ENCODE measurements at regions not wholly inside any gene's neighbourhood (a gene's known extent, or its start where the extent isn't known, plus 50 kb on each side); places are given as distances from the start of the nearest gene placed in this dataset.

DNA sequence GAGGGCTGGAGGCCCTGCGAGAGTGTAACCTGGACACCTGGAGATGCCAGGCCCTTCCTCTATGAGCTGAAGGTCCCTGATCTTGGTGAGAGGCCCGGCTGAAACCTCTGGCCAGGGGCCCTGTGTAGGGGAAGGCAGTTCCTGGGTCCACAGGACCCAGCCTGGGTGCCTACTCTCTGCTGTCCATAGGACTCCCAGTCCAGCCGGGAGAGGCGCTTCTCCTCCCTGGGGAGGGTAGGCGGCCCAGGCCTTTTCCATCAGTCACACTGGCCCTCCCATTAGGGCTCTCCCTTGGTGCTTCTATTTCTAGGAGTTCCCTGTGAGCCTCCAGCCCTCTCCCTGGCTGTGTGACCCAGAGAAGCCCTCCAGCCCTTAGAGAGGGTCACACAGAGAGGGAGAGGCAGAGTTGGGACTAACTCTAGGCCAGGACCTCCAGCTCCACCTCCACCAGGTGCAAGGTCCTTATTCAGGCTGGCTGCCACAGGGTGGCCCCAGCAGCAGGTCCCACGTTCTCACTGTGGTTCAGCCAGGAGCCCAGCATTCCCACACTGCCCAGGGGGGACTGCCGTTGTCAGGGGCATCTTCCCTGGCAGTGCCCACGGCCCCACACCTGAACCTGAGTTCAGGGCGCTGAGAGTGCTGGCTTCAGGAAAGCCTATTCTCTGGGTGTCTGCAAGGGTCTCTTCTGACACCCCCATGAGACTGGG lies 146.8 kb downstream of the SMAD6 start:
- no peak for DNase-seq

GRCh38 chr15:66849393-66849745 lies 147.3 kb downstream of the SMAD6 start:
- no peak for DNase-seq

DNA sequence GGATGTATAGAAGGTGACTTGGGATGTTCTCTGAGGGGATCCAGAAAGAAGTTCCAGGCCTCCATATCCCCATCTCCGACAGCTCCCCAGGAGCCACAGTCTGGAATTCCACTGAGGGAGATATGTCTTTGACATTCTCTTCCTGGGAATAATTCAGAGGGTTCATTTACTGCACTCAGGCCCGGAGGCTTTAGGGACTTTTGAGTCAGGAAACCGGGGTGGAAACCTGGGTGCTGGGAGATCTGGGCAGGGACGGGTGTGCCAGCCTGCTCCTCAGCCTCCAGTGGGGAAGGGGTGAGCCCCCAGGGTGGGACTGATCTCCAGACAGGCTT lies 147.7 kb downstream of the SMAD6 start:
- no peak for DNase-seq

- DNase-seq = no peak
Measured at GRCh38 chr15:66850078-66850991, 148.3 kb downstream of the SMAD6 start.

GRCh38 chr15:66850996-66851310 lies 148.9 kb downstream of the SMAD6 start:
- DNase-seq = no peak

DNA sequence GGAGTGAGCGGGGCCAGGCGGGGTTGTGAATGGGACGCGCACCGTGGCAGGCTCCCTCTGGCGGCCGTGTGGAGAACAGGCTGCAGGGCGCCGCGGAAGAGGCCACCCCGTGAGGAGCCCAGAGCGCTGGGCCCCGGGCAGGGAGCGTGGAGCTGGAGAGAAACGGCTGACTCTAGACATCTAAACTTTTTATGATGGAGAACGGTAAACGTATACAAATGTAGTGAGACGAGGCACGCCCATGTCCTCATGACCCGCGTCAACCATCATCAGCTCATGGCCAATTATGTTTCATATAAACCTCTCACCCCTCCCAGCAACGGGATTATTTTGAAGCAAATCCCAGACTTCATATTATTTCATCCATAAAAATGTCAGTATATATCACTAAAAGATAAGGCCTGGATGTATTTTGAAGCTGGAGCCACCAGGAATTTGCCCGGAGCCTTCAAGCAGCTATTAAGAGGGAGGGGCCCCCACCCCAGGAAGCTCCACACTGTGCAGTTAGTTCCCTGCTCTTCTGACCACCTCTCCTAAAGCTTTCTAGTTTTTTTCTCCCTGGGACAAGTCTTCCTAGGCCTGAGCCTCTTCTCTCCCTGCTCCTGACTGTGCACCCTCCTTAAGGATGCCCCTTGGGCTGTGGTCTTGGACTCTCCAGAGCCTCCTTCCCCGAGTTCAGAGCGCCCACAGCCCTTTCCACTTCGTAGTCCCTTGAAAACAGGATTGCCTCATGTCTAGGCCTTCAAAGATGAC lies 149.5 kb downstream of the SMAD6 start:
- peak; percentile 77 for DNase-seq

DNA sequence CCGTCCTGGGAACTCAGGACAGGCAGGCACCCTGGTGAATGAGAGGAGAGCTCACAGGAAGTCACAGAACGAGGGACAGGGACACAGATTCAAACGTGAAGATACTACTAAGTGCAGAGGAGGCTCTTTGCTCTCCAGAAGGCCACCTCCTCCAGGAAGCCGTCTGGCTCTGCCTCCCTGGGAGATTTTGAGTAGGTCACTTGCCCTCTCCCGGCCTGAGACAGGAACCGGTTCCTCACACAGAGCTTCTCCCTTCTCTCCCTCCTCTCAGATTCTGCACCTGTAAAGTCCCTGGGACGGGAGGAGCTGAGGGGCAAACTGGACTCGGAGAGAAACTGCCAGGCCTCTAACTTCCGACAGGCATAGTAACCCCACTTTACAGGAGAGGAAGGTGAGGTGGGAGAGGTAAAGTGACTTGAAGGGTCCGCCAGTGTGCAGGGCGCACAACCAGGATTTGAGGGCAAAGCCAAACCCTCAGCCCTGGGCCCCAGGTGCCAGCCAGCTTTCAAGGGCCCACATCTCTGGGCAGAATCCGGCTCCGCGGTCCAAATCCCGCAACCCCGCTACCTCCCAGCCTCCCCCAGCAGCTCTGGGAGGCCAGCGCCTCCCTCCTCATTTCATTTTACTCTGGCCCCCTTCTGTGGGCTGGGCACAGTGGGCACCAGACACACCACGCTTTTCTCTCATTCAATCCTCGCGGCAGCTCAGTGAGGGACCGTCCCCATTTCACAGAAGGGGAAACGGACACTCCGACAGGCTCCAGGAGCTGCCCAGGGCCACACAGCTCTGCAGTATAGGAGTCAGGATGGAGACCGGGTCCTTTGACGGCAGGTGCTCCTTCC lies 150.2 kb downstream of the SMAD6 start:
- no peak for DNase-seq

GRCh38 chr15:66854012-66854965 lies 152.3 kb downstream of the SMAD6 start:
- DNase-seq = no peak

DNA sequence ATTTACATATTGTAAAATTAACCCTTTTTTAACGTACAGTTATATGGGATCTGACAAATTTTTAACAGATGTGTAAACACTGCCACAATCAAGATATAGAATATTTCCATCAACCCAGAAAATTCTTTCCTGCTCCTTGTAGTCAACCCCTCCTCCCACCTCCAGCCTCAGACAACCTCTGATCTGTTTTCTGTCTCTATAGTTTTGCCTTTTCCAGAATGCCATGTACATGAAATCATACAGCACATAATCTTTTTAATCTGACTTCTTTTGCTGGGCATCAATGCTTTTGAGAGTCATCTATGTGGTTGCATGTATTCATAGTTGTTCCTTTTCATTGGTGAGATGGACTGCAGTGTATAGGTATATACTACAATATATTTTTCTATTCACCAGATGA lies 153.0 kb downstream of the SMAD6 start:
- no peak for DNase-seq

DNA sequence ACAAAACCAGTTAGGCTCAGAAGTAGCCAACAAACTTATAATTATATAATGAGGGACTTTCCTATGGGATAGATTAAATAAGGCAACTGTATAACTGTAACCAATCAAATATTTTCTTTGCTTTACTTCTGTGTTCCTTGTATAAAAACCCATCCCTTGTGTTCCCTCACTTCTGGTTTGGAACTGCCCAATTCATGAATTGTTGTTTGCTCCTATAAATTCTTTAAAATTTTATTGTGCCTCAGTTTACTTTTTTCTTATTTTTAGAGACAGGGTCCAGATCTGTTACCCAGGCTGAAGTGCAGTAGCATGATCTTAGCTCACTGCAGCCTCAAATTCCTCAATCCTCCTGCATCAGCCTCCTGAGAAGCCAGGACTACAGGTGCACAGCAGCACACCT lies 155.7 kb downstream of the SMAD6 start:
- no peak for DNase-seq

- no peak for DNase-seq
Measured at GRCh38 chr15:66858423-66859207, 156.6 kb downstream of the SMAD6 start.

DNA sequence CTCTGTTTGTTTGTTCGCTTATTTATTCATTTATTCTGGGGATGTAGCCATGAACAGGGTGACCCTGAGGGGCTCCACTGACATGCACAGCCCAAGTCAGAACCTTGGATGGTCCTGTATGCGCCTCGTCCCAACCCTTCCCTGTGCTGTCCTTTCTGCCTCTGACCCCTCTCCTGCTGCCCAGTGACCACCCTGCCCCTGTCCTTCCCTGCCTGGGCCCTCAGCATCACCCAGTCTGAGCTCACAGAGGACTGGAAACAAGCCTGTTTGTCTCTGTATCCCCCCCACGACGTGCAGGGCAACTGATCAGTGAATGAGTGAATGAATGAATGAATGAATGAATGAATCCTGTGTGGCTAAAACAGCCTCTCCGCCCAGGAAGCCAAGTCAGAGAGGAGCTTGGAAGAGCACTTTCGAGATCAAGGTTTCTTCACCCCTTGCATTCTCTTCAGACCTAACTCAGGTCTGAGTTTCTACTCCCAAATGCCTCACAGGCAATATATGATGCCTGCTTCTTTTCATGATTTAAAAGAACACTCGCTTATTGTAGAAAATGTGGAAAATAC lies 157.7 kb downstream of the SMAD6 start:
- DNase-seq = no peak

DNA sequence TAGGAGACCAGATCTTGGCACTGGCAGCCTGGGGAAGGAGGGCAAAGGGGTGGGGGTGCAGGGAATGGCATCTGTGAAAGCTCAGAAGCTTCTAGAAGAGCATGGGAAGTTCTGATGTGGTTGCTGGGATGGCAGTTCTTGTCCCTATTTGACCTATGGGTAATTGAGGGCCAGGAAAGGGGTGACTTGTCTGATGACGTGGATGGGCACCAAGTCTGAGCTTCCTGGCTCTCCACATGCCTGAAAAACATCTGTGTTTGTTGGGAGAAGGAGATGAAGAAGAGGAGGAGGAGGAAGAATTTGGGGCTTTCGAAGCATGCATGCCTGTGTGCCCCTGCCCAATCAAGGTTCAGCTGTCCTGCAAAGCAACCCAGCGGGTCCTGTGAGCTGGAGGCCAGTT lies 158.8 kb downstream of the SMAD6 start:
- DNase-seq = no peak

GRCh38 chr15:66862111-66862939 lies 160.3 kb downstream of the SMAD6 start:
- DNase-seq = no peak

DNA sequence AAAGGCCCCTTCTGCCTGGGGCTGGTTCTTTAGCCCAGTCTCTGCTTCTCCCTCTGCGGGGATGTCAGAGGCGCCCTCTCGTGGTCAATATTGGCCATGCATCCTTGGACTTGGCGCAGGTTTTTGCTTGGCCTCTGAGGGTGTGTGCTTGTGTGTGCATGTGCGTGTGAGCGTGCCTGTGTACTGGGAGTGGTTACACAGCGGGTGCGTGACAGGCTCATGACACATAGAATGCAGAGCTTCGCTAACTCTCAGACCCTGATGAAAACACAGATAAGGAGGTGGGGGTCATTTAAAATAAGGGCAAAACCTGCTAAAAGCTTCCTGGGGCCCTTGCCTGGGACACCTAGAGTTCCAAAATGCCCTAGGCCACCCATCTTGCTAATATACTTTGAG lies 160.9 kb downstream of the SMAD6 start:
- DNase-seq = peak; percentile 78

- DNase-seq = no peak
Measured at GRCh38 chr15:66863390-66864085, 161.5 kb downstream of the SMAD6 start.

- DNase-seq = no peak
Measured at GRCh38 chr15:66864086-66864830, 162.2 kb downstream of the SMAD6 start.

- no peak for DNase-seq
Measured at GRCh38 chr15:66864871-66865281, 162.8 kb downstream of the SMAD6 start.
